Activated CD4-positive, CD25-positive, alpha-beta regulatory T cell treated with anti-CD3 and anti-CD28 coated beads, Interleukin-2, amount 50 U/mL, for 24 hours (primary cell): ENCODE measurements at regions not wholly inside any gene's neighbourhood (a gene's known extent, or its start where the extent isn't known, plus 50 kb on each side); places are given as distances from the start of the nearest gene placed in this dataset.

Source experiments
- ATAC-seq, 2 donors: fragments of 150-1000 bp; cut with Tn5 transposase; one replicate each; pipeline ENCODE4 v1.10.0; 2021; ENCODE audit warnings: mild to moderate bottlenecking in 1 of 2, moderate library complexity in 1 of 2

- ATAC-seq, result no peak
These were observed 267.6 kb downstream of the IPO8 start for GRCh38 chr12:30428098-30428497.

- no peak for ATAC-seq
These were observed 268.1 kb downstream of the IPO8 start for GRCh38 chr12:30427555-30427954.

- ATAC-seq, result no peak
These were observed 270.2 kb downstream of the IPO8 start for GRCh38 chr12:30425445-30425844.

GRCh38 chr12:30423330-30423729, 272.3 kb downstream of the IPO8 start:
- no peak for ATAC-seq

GRCh38 chr12:30422844-30423243, 272.8 kb downstream of the IPO8 start:
- ATAC-seq, result no peak

GRCh38 chr12:30420561-30420960, 275.1 kb downstream of the IPO8 start:
- ATAC-seq, result no peak

GRCh38 chr12:30417697-30418231, 277.9 kb downstream of the IPO8 start:
- no peak for ATAC-seq

- no peak for ATAC-seq
These were observed 279.0 kb downstream of the IPO8 start for GRCh38 chr12:30416631-30417030.

GRCh38 chr12:30415777-30416176, 279.9 kb downstream of the IPO8 start:
- no peak for ATAC-seq

GRCh38 chr12:30414507-30414906, 281.2 kb downstream of the IPO8 start:
- no peak for ATAC-seq

GRCh38 chr12:30400349-30400748, 295.3 kb downstream of the IPO8 start:
- ATAC-seq, result no peak

- ATAC-seq, result no peak
These were observed 295.8 kb downstream of the IPO8 start for GRCh38 chr12:30399859-30400258.

GRCh38 chr12:30396576-30396975, 299.1 kb downstream of the IPO8 start:
- ATAC-seq, result no peak

- no peak for ATAC-seq
These were observed 300.5 kb downstream of the IPO8 start for GRCh38 chr12:30395190-30395589.

GRCh38 chr12:30391766-30392366, 303.8 kb downstream of the IPO8 start:
- no peak for ATAC-seq

GRCh38 chr12:30385706-30386105, 310.0 kb downstream of the IPO8 start:
- no peak for ATAC-seq

- ATAC-seq, result no peak
These were observed 310.7 kb downstream of the IPO8 start for GRCh38 chr12:30384976-30385375.

- no peak for ATAC-seq
These were observed 317.4 kb downstream of the IPO8 start for GRCh38 chr12:30378307-30378706.

GRCh38 chr12:30364822-30365221, 330.8 kb downstream of the IPO8 start:
- no peak for ATAC-seq

GRCh38 chr12:30361145-30361544, 334.5 kb downstream of the IPO8 start:
- ATAC-seq, result no peak

GRCh38 chr12:30358671-30359070, 337.0 kb downstream of the IPO8 start:
- ATAC-seq, result no peak

- no peak for ATAC-seq
These were observed 337.7 kb downstream of the IPO8 start for GRCh38 chr12:30357766-30358490.

- no peak for ATAC-seq
These were observed 349.8 kb downstream of the IPO8 start for GRCh38 chr12:30345744-30346471.

- no peak for ATAC-seq
These were observed 365.1 kb downstream of the IPO8 start for GRCh38 chr12:30330565-30330964.
